DMS79 treated with DMSO at 0.1 percent for 48 hours (cell line): ENCODE measurements at regions not wholly inside any gene's neighbourhood (a gene's known extent, or its start where the extent isn't known, plus 50 kb on each side); places are given as distances from the start of the nearest gene placed in this dataset.

Source experiments
- DNase-seq: peaks from one replicate; lab custom pipeline; 2025; lab: John Stamatoyannopoulos, UW

DNA sequence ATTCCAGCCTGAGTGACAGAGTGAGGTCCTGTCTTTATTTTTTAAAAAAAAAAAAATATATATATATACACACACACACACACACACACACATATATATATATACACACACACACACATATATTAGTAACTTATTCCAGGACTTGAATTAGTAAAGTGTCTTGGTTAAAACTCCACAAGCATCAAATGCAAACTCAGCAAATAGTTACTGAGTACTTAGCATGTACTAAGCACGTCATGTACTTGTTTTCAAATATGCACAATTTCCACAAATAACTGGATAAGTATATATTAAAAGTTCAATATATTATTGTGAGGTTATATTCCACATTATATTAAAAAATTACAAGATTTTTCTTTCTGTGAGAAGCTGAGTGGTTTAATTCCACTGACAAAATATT, 304.7 kb downstream of the ZEB2 start:
- no peak for DNase-seq

DNA sequence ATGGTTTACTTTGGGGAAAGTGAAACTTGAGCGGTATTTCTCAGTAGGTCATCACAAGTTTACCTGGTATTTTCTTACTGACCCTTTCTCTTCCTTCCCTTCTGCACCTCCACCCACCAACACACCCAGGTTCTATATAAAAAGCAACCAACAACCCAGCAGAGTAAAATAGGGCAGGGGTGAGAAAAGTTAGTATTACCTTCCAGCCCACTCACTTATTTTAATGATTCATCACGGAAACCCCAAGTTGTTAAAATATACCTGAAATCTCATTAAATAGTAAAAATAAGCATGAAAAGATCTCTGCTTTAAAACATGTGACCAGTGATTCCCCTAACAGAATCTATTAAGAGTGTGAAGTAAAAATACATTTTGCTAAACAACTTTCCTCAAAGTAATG, 306.1 kb downstream of the ZEB2 start:
- DNase-seq = no peak

DNA sequence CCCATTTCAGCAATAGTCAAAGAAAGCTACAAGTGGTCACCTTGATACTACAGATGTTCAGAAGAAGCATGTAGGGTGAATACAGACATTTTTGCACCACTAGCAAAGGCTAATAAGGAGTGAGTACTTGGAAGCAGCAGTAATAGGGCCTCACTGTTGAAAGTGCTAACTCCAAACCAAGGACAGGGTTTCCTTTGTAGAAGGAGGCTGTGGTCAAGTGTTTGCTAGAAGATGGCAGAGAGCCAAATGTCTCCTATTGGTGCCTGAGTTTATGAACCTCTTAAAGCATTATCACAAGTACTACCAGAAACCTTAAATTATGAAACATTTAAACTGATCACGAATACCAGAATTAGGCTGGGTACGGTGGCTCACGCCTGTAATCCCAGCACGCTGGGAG, 308.1 kb downstream of the ZEB2 start:
- no peak for DNase-seq

GRCh38 chr2:144211065-144211464, 308.9 kb downstream of the ZEB2 start:
- no peak for DNase-seq

- DNase-seq = no peak
Observed at GRCh38 chr2:144210076-144210475, 309.8 kb downstream of the ZEB2 start.

- DNase-seq = no peak
Observed at GRCh38 chr2:144208924-144209323, 311.0 kb downstream of the ZEB2 start.

DNA sequence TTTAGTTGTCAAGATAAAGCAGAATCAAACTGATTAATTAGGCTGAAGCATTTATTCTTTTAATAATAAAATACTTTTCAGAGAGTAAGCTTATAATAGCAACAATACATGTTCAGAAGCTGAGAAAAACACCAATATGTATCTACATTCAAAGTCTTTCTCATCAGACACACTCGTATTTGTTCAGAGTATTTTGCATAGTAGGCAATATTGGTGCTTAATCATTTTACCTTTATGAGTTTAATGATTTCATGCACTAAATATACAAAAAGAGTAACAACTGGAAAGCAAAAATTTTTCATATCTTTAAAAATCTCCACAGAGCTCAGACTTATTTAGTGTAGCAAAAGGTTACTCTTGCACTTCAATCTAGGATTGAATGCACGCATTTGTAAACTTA, 313.9 kb downstream of the ZEB2 start:
- DNase-seq = no peak

GRCh38 chr2:144201868-144202468, 318.0 kb downstream of the ZEB2 start:
- DNase-seq = no peak

GRCh38 chr2:144201126-144201525, 318.8 kb downstream of the ZEB2 start:
- DNase-seq = no peak

DNA sequence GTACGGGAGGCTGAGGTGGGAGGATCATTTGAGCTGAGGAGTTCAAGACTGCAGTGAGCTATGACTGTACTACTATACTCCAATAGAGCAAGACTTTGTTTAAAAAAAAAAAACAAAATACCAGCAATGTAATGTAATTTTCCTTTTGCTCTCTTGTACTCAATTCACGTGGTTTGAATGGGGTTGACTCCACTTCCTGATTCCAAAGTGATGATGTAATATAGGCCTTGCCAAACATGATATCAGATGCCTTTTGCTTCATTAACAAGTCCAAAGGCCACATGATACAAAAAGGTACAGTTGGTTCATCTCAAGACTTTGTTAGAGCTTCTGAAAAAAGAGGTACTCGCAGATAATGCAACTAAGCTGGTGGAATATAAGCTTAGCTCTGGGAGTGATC, 321.8 kb downstream of the ZEB2 start:
- no peak for DNase-seq

DNA sequence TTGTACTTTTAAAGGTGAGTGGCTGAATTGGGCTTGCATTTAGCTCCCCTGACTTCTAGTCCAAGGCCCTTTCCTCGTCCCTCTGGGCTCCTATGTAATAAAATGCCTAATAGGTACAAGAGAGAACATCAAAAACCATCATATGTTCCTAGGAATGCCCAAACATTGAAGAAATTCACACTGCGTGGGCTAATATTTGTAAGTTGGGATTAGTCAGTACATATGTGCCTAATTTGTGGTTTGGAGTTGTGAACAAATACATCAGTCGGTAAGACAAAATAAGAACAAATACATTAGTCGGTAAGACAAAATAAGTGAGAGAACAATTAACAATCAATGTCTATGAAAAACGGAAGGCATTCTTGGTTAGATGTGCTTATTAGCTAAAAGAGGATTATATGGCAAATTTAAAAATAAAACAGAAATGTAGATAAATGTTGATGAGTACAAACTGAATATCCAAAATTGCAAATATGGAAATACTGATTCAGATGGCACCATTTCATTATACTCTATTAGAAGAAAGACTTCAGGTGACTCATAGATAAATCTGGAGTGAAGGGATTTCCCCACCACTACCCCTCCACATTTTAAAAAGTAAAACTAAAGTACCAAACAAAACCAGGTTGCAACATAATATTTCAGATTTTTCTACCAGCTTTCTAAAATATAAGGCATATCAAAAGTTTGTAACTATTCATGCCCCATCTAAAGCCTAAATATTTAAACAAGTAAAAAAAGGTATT, 325.4 kb downstream of the ZEB2 start:
- no peak for DNase-seq

- DNase-seq = no peak
Observed at GRCh38 chr2:144190908-144191605, 328.9 kb downstream of the ZEB2 start.

DNA sequence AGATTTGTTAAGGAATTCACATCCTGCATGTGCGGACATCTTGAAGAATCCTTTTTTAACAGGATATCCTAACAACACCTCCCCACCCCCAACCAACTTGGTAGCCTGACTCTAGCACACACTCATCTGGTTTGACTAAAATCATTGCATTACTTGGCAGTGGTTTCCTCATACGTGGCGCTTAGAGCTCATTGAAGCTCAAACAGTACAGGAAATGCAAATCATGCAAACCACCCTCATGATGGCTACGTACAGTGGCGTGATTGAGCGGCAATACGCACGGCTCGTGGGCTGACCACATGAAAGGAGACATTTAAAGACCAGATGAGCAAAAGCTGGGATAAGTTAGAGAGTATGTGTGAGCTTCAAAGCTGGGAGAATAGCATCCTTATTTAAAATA, 336.2 kb downstream of the ZEB2 start:
- no peak for DNase-seq

DNA sequence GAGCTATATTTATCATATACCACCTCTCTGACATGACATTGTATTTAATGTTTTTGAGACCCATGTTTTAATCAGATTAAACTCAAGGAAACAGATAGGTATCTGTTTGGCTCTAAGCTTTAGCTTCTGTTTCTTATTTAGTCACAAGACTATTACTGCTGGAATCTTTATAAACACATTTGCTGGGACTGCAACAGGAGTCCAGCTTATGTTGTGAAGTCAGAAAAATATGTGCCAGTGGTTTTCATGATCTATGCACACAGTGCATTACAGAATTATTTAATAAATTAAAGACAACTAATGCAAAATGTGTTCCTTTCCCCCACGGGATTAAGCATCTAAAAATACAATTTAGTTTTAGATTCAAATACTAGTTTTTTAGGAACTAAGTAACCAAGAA, 338.9 kb downstream of the ZEB2 start:
- DNase-seq = no peak

DNA sequence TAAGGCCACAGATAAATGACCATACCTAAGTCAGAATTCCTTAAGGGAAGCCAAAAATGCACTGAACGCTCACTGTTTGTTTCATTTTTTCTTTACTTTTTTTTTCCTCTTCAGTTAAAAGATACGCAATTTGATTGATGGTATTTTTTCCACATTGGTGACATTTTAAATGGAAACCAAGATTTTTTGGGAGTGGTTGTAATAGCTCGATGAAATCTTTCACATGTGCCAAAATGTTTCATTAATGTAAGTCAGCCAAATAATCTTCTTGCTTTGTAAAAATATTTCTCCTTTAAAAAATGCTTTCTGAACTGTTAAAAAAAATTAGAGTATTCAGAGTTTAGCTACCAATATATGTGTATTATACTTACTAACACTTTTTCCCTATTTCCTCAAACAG, 339.8 kb downstream of the ZEB2 start:
- no peak for DNase-seq

DNA sequence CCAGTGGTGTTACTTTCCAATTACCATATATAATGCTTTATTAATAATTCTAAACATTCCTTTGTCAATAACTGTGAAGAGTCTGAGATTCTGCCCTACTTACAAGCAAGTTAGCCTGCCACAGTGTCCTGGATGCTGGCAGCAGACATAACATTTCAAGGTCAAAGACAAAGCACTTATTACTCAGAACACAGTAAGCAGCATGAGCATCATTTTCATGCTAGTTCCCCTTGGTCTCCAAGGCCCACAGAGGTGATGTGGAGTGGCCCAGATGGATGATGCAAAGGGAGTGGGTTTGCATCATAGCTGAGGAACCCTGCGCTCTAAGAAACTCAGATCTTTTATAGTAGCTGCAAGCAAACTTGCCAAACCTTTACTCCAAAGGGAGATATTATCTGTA, 349.7 kb downstream of the ZEB2 start:
- no peak for DNase-seq

- no peak for DNase-seq
Observed at GRCh38 chr2:144166743-144167142, 353.2 kb downstream of the ZEB2 start.

DNA sequence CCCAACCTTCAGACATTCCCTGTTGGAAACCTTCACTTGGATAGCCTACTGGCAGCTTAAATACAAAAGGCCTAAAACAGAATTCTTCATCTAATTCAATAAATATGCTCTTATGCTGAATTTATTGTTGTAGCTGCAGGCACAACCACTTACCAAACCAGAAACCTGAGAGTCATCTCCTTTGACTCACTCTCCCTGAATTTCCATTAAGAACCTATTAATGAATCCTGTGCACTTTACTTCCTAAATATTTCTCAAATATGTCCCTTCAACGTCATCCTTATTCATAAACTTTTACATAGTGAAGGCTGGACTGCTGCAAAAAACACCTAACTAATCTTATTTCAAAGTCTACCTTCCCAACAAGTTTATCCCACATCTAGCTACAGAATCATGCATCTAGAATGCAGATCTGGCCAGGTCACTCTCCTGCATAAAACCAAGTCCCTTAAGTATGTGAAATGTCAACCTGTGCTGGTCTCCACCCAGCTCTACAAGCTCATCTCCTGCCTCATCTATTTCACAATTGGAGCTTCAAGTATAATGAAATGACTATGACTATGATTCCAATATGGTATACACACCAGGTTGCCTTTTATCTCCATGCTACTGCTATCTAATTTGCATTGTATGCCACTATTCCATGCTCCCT, 354.2 kb downstream of the ZEB2 start:
- no peak for DNase-seq

DNA sequence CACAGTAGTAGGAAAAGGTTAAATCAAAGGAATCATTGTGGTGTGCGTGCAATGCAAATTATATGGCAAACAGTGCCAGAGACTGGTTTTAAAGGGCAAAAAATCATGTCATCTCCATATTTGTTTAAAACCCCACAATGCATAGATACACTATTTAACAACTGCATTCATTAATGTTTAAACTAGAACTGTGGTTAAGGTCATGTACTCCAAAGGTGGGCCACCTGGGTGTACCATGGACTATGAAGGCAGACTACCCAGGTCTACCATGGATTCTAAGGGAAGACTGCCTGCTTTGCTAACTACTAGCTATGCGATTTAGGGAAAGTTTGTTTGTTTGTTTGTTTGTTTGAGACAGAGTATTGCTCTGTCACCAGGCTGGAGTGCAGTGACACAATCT, 356.3 kb downstream of the ZEB2 start:
- DNase-seq = no peak

DNA sequence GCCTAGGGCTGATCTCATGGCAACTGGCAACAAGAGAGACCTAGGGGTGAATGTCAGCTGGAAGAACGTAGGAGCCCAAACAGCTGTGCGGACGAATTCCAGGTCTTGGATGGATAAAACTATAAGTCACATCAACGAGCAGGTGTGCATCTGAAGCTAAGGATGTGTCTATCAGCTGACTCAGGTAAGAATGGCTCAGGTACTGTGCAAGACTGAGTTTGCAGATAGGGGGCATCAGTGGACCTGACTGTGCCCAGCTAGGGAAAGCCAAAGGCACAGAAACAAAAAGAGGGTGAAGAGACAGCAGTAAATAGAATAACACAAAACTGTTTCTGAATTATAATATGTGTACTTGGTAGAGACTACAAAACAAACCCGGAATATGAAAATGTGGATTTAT, 357.3 kb downstream of the ZEB2 start:
- no peak for DNase-seq

- DNase-seq = no peak
Observed at GRCh38 chr2:144161061-144161460, 358.9 kb downstream of the ZEB2 start.

- no peak for DNase-seq
Observed at GRCh38 chr2:144159240-144159639, 360.7 kb downstream of the ZEB2 start.

GRCh38 chr2:144158096-144158495, 361.8 kb downstream of the ZEB2 start:
- no peak for DNase-seq
